IMR-90 (cell line): ENCODE measurements at regions not wholly inside any gene's neighbourhood (a gene's known extent, or its start where the extent isn't known, plus 50 kb on each side); places are given as distances from the start of the nearest gene placed in this dataset.
A peak's percentile ranks its signal among the peaks of the same experiment; 100 is the strongest.

Experiments
- ATAC-seq: fragments of 200-7000 bp; cut with Tn5 transposase; 2 replicates; pipeline ENCODE4 v1.9.1; 2020; ENCODE audit warnings: low read depth, mild to moderate bottlenecking, moderate library complexity
- BruUV-seq: library from RNA; stranded (reverse); fragments of 400-500 nt; replicated peaks from 2 replicates; lab custom pipeline; 2021; lab: Mats Ljungman, UMichigan
- CTCF ChIA-PET: fragments of 300-600 bp; formaldehyde crosslinking; extraction: SDS; loops from one replicate; lab custom pipeline; 2021; ENCODE audit warnings: antibody characterized with exemption; lab: Yijun Ruan, JAX
- POLR2A ChIA-PET: fragments of 300-600 bp; sonication (Branson Sonifier 250); formaldehyde crosslinking; loops from one replicate; lab custom pipeline; 2022; ENCODE audit warnings: antibody characterized with exemption; ENCODE audit not compliant: unreplicated experiment; lab: Charles Lee
- DNase-seq: peaks from one replicate; pipeline ENCODE4 v3.0.0; 2013
- H2AFZ ChIP-seq: replicated peaks from 2 replicates; pipeline ENCODE3; 2013; ENCODE audit warnings: low read length, mild to moderate bottlenecking; ENCODE audit not compliant: poor library complexity
- H2AK5ac ChIP-seq: 2 replicates; pipeline ENCODE4 v1.6.1; 2013; ENCODE audit warnings: low read depth, low read length, inconsistent platforms
- H2AK9ac ChIP-seq: replicated peaks from 2 replicates; pipeline ENCODE3; 2013; ENCODE audit warnings: mild to moderate bottlenecking, low read depth, low read length, moderate library complexity; ENCODE audit not compliant: poor library complexity
- H2BK120ac ChIP-seq: 2 replicates; pipeline ENCODE4 v1.6.1; 2013; ENCODE audit warnings: low read depth, low read length, inconsistent platforms
- H2BK15ac ChIP-seq: 3 replicates; pipeline ENCODE4 v1.6.1; 2013; ENCODE audit warnings: low read depth, low read length, inconsistent platforms
- H2BK20ac ChIP-seq: 2 replicates; pipeline ENCODE4 v1.6.1; 2013; ENCODE audit warnings: low read depth, mild to moderate bottlenecking, inconsistent platforms, low read length, moderate library complexity
- H2BK5ac ChIP-seq: 2 replicates; pipeline ENCODE4 v1.6.1; 2013; ENCODE audit warnings: mild to moderate bottlenecking, low read depth, low read length, inconsistent platforms; ENCODE audit not compliant: poor library complexity, severe bottlenecking
- H3K14ac ChIP-seq: replicated peaks from 2 replicates; pipeline ENCODE4 v1.6.1; 2013; ENCODE audit warnings: low read depth, low read length, inconsistent platforms
- H3K18ac ChIP-seq: 2 replicates; pipeline ENCODE4 v1.6.1; 2013; ENCODE audit warnings: low read depth, low read length, control low read depth
- H3K23ac ChIP-seq: 2 replicates; pipeline ENCODE4 v1.6.1; 2013; ENCODE audit warnings: low read depth, low read length, inconsistent platforms
- H3K27ac ChIP-seq: 2 replicates; pipeline ENCODE4 v1.5.1; 2013; ENCODE audit warnings: mild to moderate bottlenecking, control low read depth, low read length; ENCODE audit not compliant: insufficient read depth
- H3K27me3 ChIP-seq: 2 replicates; pipeline ENCODE4 v1.6.1; 2013; ENCODE audit warnings: low read length; ENCODE audit not compliant: control insufficient read depth, insufficient read depth
- H3K36me3 ChIP-seq: 2 replicates; pipeline ENCODE4 v1.6.1; 2013; ENCODE audit warnings: low read length, mixed read lengths; ENCODE audit not compliant: control insufficient read depth, insufficient read depth
- H3K4ac ChIP-seq: 2 replicates; pipeline ENCODE4 v1.6.1; 2013; ENCODE audit warnings: low read depth, low read length, inconsistent platforms
- H3K4me1 ChIP-seq: 2 replicates; pipeline ENCODE4 v1.6.1; 2013; ENCODE audit warnings: low read length, mixed read lengths; ENCODE audit not compliant: control insufficient read depth, insufficient read depth
- H3K4me2 ChIP-seq: 2 replicates; pipeline ENCODE4 v1.6.1; 2013; ENCODE audit warnings: low read depth, mild to moderate bottlenecking, control low read depth, low read length, moderate library complexity
- H3K4me3 ChIP-seq: 2 replicates; pipeline ENCODE4 v1.5.1; 2013; ENCODE audit warnings: low read depth, mild to moderate bottlenecking, control low read depth, low read length, moderate library complexity; ENCODE audit not compliant: insufficient read depth
- H3K56ac ChIP-seq: 2 replicates; pipeline ENCODE4 v1.6.1; 2013; ENCODE audit warnings: low read length, inconsistent platforms; ENCODE audit not compliant: insufficient read depth; ENCODE audit errors: extremely low read depth
- H3K79me1 ChIP-seq, 2 experiments: 2 replicates each; pipeline ENCODE4 v1.6.1; 2013; ENCODE audit warnings: low read length in 2 of 2, inconsistent platforms in 1 of 2, low read depth in 1 of 2
- H3K9ac ChIP-seq: 2 replicates; pipeline ENCODE4 v1.6.1; 2013; ENCODE audit warnings: low read depth, low read length, control low read depth
- H3K9me1 ChIP-seq: 2 replicates; pipeline ENCODE4 v1.6.1; 2013; ENCODE audit warnings: low read length, inconsistent platforms; ENCODE audit not compliant: insufficient read depth
- H3K9me3 ChIP-seq: 2 replicates; pipeline ENCODE4 v1.6.1; 2013; ENCODE audit warnings: low read length; ENCODE audit not compliant: control insufficient read depth, insufficient read depth
- H4K20me1 ChIP-seq: 2 replicates; pipeline ENCODE4 v1.6.1; 2013; ENCODE audit warnings: low read length, inconsistent platforms; ENCODE audit not compliant: insufficient read depth
- H4K5ac ChIP-seq: 2 replicates; pipeline ENCODE4 v1.6.1; 2013; ENCODE audit warnings: mild to moderate bottlenecking, low read depth, low read length, control low read depth
- H4K8ac ChIP-seq, 2 experiments: 2 replicates each; pipeline ENCODE4 v1.6.1; 2013; ENCODE audit warnings: low read depth in 2 of 2, low read length in 2 of 2, control low read depth in 1 of 2, inconsistent platforms in 1 of 2
- H4K91ac ChIP-seq: 2 replicates; pipeline ENCODE4 v1.6.1; 2013; ENCODE audit warnings: low read depth, low read length, inconsistent platforms; ENCODE audit not compliant: insufficient read depth
- BHLHE40 ChIP-seq: fragments of 150-350 bp; IDR thresholded peaks from 2 replicates; pipeline ENCODE4 v1.6.1; 2016; ENCODE audit warnings: mild to moderate bottlenecking, low read depth, low read length
- CEBPB ChIP-seq: IDR thresholded peaks from 2 replicates; pipeline ENCODE4 v1.6.1; 2012; ENCODE audit warnings: low read depth, low read length, improper control_type of control experiment
- CHD1 ChIP-seq: IDR thresholded peaks from 2 replicates; pipeline ENCODE4 v1.6.1; 2012; ENCODE audit warnings: low read depth, low read length, improper control_type of control experiment
- MAFK ChIP-seq: IDR thresholded peaks from 2 replicates; pipeline ENCODE4 v1.6.1; 2012; ENCODE audit warnings: low read depth, low read length, improper control_type of control experiment
- MAZ ChIP-seq: IDR thresholded peaks from 2 replicates; pipeline ENCODE4 v1.6.1; 2012; ENCODE audit warnings: low read depth, mild to moderate bottlenecking, low read length, improper control_type of control experiment, moderate library complexity, borderline replicate concordance
- MXI1 ChIP-seq: IDR thresholded peaks from 2 replicates; pipeline ENCODE4 v1.6.1; 2012; ENCODE audit warnings: low read depth, mild to moderate bottlenecking, low read length, moderate library complexity, borderline replicate concordance
- NFE2L2 ChIP-seq: fragments of 150-350 bp; IDR thresholded peaks from 2 replicates; pipeline ENCODE4 v1.6.1; 2016; ENCODE audit warnings: low read depth, mild to moderate bottlenecking, low read length
- POLR2A ChIP-seq: IDR thresholded peaks from 2 replicates; pipeline ENCODE4 v1.6.1; 2012; ENCODE audit warnings: mild to moderate bottlenecking, low read depth, low read length
- RAD21 ChIP-seq: IDR thresholded peaks from 2 replicates; pipeline ENCODE4 v1.6.1; 2012; ENCODE audit warnings: low read length, improper control_type of control experiment
- WGBS, 2 experiments: methylation state at CpG; one replicate each; pipeline versions ENCODE4 v1.1.5 to v1.1.7; 2013; ENCODE audit warnings: missing lambda C conversion rate in 2 of 2; ENCODE audit not compliant: insufficient read length in 1 of 2; ENCODE audit errors: extremely low coverage in 2 of 2; 5-methylcytosine and 5-hydroxymethylcytosine counted together
- dilution Hi-C: fragments of 300-500 bp; cut with HindIII; formaldehyde crosslinking; loops from one replicate; pipeline ENCODE4 v1.14.3; 2018; ENCODE audit warnings: low sequenced_read_pairs; ENCODE audit not compliant: unreplicated experiment
- in situ Hi-C: fragments of 300-500 bp; cut with MboI; formaldehyde crosslinking; loops from 3 replicates; pipeline ENCODE4 v1.14.3; 2019; ENCODE audit warnings: low sequenced_read_pairs, inconsistent platforms, mixed read lengths
- intact Hi-C: fragments of 100-400 bp; cut with micrococcal nuclease; formaldehyde crosslinking; loops from 2 replicates; pipeline ENCODE4 v1.10.0; 2022
- TF ChIP-seq, protein P1 (sequence below): fragments of 150-350 bp; IDR thresholded peaks from 2 replicates; pipeline ENCODE4 v1.6.1; 2017; ENCODE audit warnings: mild to moderate bottlenecking, antibody characterized with exemption, low read length, low read depth
- TF ChIP-seq, protein P2 (sequence below): conservative IDR thresholded peaks from 2 replicates; pipeline ENCODE4 v1.5.1; 2012; ENCODE audit warnings: mild to moderate bottlenecking, low read depth, low read length, improper control_type of control experiment
- TF ChIP-seq, protein P3 (sequence below): fragments of 150-350 bp; IDR thresholded peaks from 2 replicates; pipeline ENCODE4 v1.6.1; 2016; ENCODE audit warnings: low read depth, mild to moderate bottlenecking, low read length, moderate library complexity, borderline replicate concordance

DNA sequence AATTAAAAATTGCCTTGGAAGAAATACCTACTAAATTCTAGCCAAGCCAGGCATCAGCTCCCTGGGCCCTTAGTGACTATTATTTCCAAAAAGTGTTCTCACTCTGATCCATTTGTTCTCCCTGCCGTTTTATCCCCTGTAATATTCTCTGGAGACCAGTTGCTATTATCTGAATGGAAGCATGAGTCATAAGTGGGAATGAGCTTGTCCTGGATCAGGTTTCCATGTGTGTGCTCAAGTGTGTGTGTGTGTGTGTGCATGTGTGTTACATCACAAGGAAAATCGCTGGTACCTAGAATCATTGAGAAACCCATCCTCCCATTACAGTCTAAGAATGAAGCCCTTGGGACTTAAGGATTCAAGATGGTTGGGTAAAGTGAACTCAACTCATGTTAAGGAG is 130.3 kb upstream of the CXCR4 start:
- Histone ChIP-seq H3K9ac (no peak overlapping the region), H2BK15ac (no peak overlapping the region), H3K4ac (no peak overlapping the region), H2AFZ (no peak overlapping the region), H3K4me3 (no peak overlapping the region), H3K18ac (no peak overlapping the region), H2BK120ac (no peak overlapping the region), H4K91ac (no peak overlapping the region), H3K9me3 (no peaks in the 10 kb centered on the region), H3K9me1 (no peaks in the 10 kb centered on the region), H4K20me1 (no peaks in the 10 kb centered on the region), H4K5ac (no peak overlapping the region), H3K36me3 (no peaks in the 10 kb centered on the region), H3K27ac (no peak overlapping the region), H3K14ac (no peak overlapping the region), H4K8ac (no peak overlapping the region), H2AK9ac (no peak overlapping the region), H2AK5ac (no peak overlapping the region), H3K4me2 (no peak overlapping the region), H3K56ac (no peak overlapping the region), H2BK20ac (no peak overlapping the region), H3K4me1 (no peaks in the 10 kb centered on the region), H3K23ac (no peak overlapping the region), H2BK5ac (no peak overlapping the region), H3K27me3 (no peaks in the 10 kb centered on the region), H3K79me1 (no peaks in the 10 kb centered on the region)
- no CpG with 5 or more reads among the region's 2 CpGs for WGBS, 2 experiments
- TF ChIP-seq, protein P1, sequence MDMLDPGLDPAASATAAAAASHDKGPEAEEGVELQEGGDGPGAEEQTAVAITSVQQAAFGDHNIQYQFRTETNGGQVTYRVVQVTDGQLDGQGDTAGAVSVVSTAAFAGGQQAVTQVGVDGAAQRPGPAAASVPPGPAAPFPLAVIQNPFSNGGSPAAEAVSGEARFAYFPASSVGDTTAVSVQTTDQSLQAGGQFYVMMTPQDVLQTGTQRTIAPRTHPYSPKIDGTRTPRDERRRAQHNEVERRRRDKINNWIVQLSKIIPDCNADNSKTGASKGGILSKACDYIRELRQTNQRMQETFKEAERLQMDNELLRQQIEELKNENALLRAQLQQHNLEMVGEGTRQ: no peak
- TF ChIP-seq MAZ: no peak
- TF ChIP-seq RAD21: no peak
- TF ChIP-seq, protein P2, sequence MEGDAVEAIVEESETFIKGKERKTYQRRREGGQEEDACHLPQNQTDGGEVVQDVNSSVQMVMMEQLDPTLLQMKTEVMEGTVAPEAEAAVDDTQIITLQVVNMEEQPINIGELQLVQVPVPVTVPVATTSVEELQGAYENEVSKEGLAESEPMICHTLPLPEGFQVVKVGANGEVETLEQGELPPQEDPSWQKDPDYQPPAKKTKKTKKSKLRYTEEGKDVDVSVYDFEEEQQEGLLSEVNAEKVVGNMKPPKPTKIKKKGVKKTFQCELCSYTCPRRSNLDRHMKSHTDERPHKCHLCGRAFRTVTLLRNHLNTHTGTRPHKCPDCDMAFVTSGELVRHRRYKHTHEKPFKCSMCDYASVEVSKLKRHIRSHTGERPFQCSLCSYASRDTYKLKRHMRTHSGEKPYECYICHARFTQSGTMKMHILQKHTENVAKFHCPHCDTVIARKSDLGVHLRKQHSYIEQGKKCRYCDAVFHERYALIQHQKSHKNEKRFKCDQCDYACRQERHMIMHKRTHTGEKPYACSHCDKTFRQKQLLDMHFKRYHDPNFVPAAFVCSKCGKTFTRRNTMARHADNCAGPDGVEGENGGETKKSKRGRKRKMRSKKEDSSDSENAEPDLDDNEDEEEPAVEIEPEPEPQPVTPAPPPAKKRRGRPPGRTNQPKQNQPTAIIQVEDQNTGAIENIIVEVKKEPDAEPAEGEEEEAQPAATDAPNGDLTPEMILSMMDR: no peak
- no peak for TF ChIP-seq POLR2A
- no peak for TF ChIP-seq CHD1
- TF ChIP-seq MXI1: no peak
- TF ChIP-seq MAFK: no peak
- no peak for TF ChIP-seq NFE2L2
- TF ChIP-seq CEBPB: no peak
- TF ChIP-seq, protein P3, sequence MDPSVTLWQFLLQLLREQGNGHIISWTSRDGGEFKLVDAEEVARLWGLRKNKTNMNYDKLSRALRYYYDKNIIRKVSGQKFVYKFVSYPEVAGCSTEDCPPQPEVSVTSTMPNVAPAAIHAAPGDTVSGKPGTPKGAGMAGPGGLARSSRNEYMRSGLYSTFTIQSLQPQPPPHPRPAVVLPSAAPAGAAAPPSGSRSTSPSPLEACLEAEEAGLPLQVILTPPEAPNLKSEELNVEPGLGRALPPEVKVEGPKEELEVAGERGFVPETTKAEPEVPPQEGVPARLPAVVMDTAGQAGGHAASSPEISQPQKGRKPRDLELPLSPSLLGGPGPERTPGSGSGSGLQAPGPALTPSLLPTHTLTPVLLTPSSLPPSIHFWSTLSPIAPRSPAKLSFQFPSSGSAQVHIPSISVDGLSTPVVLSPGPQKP: no peak
- no peak for TF ChIP-seq BHLHE40
- no peak for ATAC-seq
- BruUV-seq: no TSS peak
- POLR2A ChIA-PET: no interaction called here
- DNase-seq: peak; percentile 30
- dilution Hi-C loops (no loop called here), intact Hi-C loops (no loop called here), in situ Hi-C loops (no loop called here)
- CTCF ChIA-PET: no interaction called here
